Lower leg skin (tissue), 3 donors: ENCODE measurements at regions not wholly inside any gene's neighbourhood (a gene's known extent, or its start where the extent isn't known, plus 50 kb on each side); places are given as distances from the start of the nearest gene placed in this dataset.

ENCODE experiments used
- POLR2A ChIP-seq, 2 donors: fragments of 450-650 bp; IDR thresholded peaks; one replicate each; pipeline ENCODE4 v1.6.1; 2016 to 2017; ENCODE audit warnings: antibody characterized with exemption in 2 of 2, mild to moderate bottlenecking in 1 of 2, moderate library complexity in 1 of 2
- TF ChIP-seq, protein P1 (sequence below), 3 donors: fragments of 450-650 bp; IDR thresholded peaks; one replicate each; pipeline ENCODE4 v1.5.1; 2016; ENCODE audit warnings: antibody characterized with exemption in 3 of 3, mild to moderate bottlenecking in 3 of 3, moderate library complexity in 2 of 3

DNA sequence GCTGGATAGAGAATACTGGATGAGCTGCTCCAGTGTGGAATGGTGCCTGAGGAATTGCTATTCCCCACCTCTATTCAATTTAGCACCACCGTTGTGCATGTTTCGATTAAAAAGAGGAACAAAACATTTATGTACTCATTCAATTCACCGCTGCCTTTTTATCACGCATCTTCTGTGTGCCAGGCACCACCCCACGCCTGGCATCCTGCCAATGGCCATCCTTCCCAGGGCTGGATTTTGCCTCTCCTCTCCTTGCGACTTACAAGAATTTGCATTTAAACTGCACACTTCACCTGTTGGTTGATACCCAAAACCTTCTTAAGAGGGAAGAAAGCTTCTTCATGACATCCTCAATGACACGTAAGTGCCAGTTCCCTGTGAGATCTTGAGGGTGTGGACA, 110.2 kb upstream of the DPP6 start:
- TF ChIP-seq, protein P1, sequence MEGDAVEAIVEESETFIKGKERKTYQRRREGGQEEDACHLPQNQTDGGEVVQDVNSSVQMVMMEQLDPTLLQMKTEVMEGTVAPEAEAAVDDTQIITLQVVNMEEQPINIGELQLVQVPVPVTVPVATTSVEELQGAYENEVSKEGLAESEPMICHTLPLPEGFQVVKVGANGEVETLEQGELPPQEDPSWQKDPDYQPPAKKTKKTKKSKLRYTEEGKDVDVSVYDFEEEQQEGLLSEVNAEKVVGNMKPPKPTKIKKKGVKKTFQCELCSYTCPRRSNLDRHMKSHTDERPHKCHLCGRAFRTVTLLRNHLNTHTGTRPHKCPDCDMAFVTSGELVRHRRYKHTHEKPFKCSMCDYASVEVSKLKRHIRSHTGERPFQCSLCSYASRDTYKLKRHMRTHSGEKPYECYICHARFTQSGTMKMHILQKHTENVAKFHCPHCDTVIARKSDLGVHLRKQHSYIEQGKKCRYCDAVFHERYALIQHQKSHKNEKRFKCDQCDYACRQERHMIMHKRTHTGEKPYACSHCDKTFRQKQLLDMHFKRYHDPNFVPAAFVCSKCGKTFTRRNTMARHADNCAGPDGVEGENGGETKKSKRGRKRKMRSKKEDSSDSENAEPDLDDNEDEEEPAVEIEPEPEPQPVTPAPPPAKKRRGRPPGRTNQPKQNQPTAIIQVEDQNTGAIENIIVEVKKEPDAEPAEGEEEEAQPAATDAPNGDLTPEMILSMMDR (IDR thresholded peaks at IDR 0.05): no peak
- TF ChIP-seq POLR2A (IDR thresholded peaks at IDR 0.05): no peak
